Liver (tissue), 2 donors: ENCODE measurements at regions not wholly inside any gene's neighbourhood (a gene's known extent, or its start where the extent isn't known, plus 50 kb on each side); places are given as distances from the start of the nearest gene placed in this dataset.

Experiments used
- TF ChIP-seq, protein P1 (sequence below): fragments of 150-350 bp; IDR thresholded peaks from 2 replicates; pipeline ENCODE4 v1.5.1; 2017; ENCODE audit warnings: improper control_type of control experiment, low read depth, low read length; ENCODE audit not compliant: missing input control
- TF ChIP-seq, protein P2 (sequence below): IDR thresholded peaks from 2 replicates; pipeline ENCODE4 v1.6.1; 2016; ENCODE audit warnings: antibody characterized with exemption, mild to moderate bottlenecking
- donor health status: healthy.

DNA sequence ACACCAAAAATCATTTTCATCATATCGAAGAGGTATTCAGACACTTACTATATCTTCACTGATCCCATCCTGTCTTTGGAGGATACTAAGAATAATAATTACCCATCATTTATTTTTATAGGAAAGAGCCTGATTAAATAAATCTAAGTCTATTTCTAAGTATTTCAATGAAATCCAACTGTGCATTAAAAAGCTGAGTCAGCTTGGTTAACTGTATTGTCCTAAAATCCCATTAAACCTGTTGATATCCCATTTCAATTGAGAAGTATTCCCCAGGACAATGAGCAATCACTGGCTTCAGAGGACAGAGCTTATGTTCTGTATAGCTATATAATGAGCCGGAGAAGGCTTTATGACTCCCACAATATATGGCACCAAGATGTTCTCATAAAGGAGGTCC, 142.0 kb upstream of the RORB start:
- TF ChIP-seq, protein P1, sequence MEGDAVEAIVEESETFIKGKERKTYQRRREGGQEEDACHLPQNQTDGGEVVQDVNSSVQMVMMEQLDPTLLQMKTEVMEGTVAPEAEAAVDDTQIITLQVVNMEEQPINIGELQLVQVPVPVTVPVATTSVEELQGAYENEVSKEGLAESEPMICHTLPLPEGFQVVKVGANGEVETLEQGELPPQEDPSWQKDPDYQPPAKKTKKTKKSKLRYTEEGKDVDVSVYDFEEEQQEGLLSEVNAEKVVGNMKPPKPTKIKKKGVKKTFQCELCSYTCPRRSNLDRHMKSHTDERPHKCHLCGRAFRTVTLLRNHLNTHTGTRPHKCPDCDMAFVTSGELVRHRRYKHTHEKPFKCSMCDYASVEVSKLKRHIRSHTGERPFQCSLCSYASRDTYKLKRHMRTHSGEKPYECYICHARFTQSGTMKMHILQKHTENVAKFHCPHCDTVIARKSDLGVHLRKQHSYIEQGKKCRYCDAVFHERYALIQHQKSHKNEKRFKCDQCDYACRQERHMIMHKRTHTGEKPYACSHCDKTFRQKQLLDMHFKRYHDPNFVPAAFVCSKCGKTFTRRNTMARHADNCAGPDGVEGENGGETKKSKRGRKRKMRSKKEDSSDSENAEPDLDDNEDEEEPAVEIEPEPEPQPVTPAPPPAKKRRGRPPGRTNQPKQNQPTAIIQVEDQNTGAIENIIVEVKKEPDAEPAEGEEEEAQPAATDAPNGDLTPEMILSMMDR = no peak
- TF ChIP-seq, protein P2, sequence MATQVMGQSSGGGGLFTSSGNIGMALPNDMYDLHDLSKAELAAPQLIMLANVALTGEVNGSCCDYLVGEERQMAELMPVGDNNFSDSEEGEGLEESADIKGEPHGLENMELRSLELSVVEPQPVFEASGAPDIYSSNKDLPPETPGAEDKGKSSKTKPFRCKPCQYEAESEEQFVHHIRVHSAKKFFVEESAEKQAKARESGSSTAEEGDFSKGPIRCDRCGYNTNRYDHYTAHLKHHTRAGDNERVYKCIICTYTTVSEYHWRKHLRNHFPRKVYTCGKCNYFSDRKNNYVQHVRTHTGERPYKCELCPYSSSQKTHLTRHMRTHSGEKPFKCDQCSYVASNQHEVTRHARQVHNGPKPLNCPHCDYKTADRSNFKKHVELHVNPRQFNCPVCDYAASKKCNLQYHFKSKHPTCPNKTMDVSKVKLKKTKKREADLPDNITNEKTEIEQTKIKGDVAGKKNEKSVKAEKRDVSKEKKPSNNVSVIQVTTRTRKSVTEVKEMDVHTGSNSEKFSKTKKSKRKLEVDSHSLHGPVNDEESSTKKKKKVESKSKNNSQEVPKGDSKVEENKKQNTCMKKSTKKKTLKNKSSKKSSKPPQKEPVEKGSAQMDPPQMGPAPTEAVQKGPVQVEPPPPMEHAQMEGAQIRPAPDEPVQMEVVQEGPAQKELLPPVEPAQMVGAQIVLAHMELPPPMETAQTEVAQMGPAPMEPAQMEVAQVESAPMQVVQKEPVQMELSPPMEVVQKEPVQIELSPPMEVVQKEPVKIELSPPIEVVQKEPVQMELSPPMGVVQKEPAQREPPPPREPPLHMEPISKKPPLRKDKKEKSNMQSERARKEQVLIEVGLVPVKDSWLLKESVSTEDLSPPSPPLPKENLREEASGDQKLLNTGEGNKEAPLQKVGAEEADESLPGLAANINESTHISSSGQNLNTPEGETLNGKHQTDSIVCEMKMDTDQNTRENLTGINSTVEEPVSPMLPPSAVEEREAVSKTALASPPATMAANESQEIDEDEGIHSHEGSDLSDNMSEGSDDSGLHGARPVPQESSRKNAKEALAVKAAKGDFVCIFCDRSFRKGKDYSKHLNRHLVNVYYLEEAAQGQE = no peak
